Activated effector memory CD4-positive, alpha-beta T cell treated with Interleukin-2 at 50 U/mL for 16 hours (primary cell): ENCODE measurements at regions not wholly inside any gene's neighbourhood (a gene's known extent, or its start where the extent isn't known, plus 50 kb on each side); places are given as distances from the start of the nearest gene placed in this dataset.

ENCODE experiments used
- DNase-seq: peaks from one replicate; pipeline ENCODE4 v3.0.0-alpha.2; 2020

- DNase-seq: no peak
These were observed 52.4 kb upstream of the WDR26 start for GRCh38 chr1:224486801-224487583.

- DNase-seq: no peak
These were observed 54.4 kb upstream of the WDR26 start for GRCh38 chr1:224488806-224489499.

GRCh38 chr1:224489534-224490365, 55.2 kb upstream of the WDR26 start:
- DNase-seq: no peak

- DNase-seq: no peak
These were observed 56.2 kb upstream of the WDR26 start for GRCh38 chr1:224490549-224491537.

GRCh38 chr1:224492015-224492414, 57.4 kb upstream of the WDR26 start:
- DNase-seq: no peak

GRCh38 chr1:224492632-224493031, 58.0 kb upstream of the WDR26 start:
- no peak for DNase-seq

GRCh38 chr1:224493269-224493668, 58.7 kb upstream of the WDR26 start:
- no peak for DNase-seq

GRCh38 chr1:224494343-224494742, 59.7 kb upstream of the WDR26 start:
- no peak for DNase-seq

GRCh38 chr1:224495866-224496265, 61.3 kb upstream of the WDR26 start:
- DNase-seq: no peak

GRCh38 chr1:224496826-224497225, 62.2 kb upstream of the WDR26 start:
- no peak for DNase-seq

GRCh38 chr1:224497714-224498573, 63.3 kb upstream of the WDR26 start:
- peak; percentile 40 for DNase-seq

GRCh38 chr1:224498574-224499170, 64.1 kb upstream of the WDR26 start:
- no peak for DNase-seq

GRCh38 chr1:224499204-224499603, 64.6 kb upstream of the WDR26 start:
- DNase-seq: no peak

- DNase-seq: no peak
These were observed 66.2 kb upstream of the WDR26 start for GRCh38 chr1:224500796-224501195.

- DNase-seq: no peak
These were observed 67.2 kb upstream of the WDR26 start for GRCh38 chr1:224501836-224502235.

GRCh38 chr1:224502459-224503160, 68.0 kb upstream of the WDR26 start:
- DNase-seq: no peak

- no peak for DNase-seq
These were observed 68.8 kb upstream of the WDR26 start for GRCh38 chr1:224503161-224504118.

- no peak for DNase-seq
These were observed 69.9 kb upstream of the WDR26 start for GRCh38 chr1:224504297-224505041.
